DOHH2 (cell line): ENCODE measurements at regions not wholly inside any gene's neighbourhood (a gene's known extent, or its start where the extent isn't known, plus 50 kb on each side); places are given as distances from the start of the nearest gene placed in this dataset.

Source experiments
- H3F3A ChIP-seq: fragments of 200-600 bp; sonication (generic), shearing (Covaris generic); 2 replicates; pipeline ENCODE4 v1.6.0; 2016; ENCODE audit warnings: antibody characterized with exemption, mild to moderate bottlenecking; ENCODE audit not compliant: control insufficient read depth, insufficient read depth
- H3K27ac ChIP-seq: fragments of 200-600 bp; sonication (generic); 2 replicates; pipeline ENCODE4 v1.5.1; 2014; ENCODE audit warnings: low read depth, mild to moderate bottlenecking, low read length, moderate library complexity
- H3K27me3 ChIP-seq: fragments of 200-600 bp; sonication (generic); 2 replicates; pipeline ENCODE4 v1.6.1; 2014; ENCODE audit warnings: mild to moderate bottlenecking, low read length, mixed read lengths; ENCODE audit not compliant: control insufficient read depth
- H3K36me3 ChIP-seq: fragments of 200-600 bp; sonication (generic); 2 replicates; pipeline ENCODE4 v1.6.1; 2014; ENCODE audit warnings: mild to moderate bottlenecking, low read length, moderate library complexity, mixed read lengths; ENCODE audit not compliant: control insufficient read depth
- H3K4me1 ChIP-seq: fragments of 200-600 bp; sonication (generic); 2 replicates; pipeline ENCODE4 v1.6.1; 2014; ENCODE audit warnings: mild to moderate bottlenecking, low read length, mixed read lengths; ENCODE audit not compliant: control insufficient read depth
- H3K4me2 ChIP-seq: fragments of 200-600 bp; sonication (generic); 2 replicates; pipeline ENCODE4 v1.6.0; 2014; ENCODE audit warnings: mild to moderate bottlenecking, low read length, moderate library complexity
- H3K4me3 ChIP-seq: fragments of 200-600 bp; sonication (generic); 2 replicates; pipeline ENCODE4 v1.5.1; 2014; ENCODE audit warnings: mild to moderate bottlenecking, low read length, mixed read lengths
- H3K79me2 ChIP-seq: fragments of 200-600 bp; sonication (generic); 2 replicates; pipeline ENCODE4 v1.6.1; 2014; ENCODE audit warnings: mild to moderate bottlenecking, low read length, mixed read lengths; ENCODE audit not compliant: control insufficient read depth
- H3K9me2 ChIP-seq: fragments of 200-600 bp; sonication (generic); replicated peaks from 2 replicates; pipeline ENCODE4 v1.6.1; 2014; ENCODE audit warnings: mild to moderate bottlenecking, low read length, mixed read lengths; ENCODE audit not compliant: control insufficient read depth
- H3K9me3 ChIP-seq: fragments of 200-600 bp; sonication (generic); 2 replicates; pipeline ENCODE4 v1.6.1; 2014; ENCODE audit warnings: antibody characterized with exemption, low read length, mixed read lengths; ENCODE audit not compliant: control insufficient read depth, insufficient read depth
- H4K20me1 ChIP-seq: fragments of 200-600 bp; sonication (generic); 2 replicates; pipeline ENCODE4 v1.6.0; 2014; ENCODE audit warnings: low read depth, mild to moderate bottlenecking, antibody characterized with exemption, low read length, moderate library complexity; ENCODE audit not compliant: control insufficient read depth, insufficient read depth
- CTCF ChIP-seq: fragments of 200-600 bp; sonication (generic); IDR thresholded peaks from one replicate; pipeline ENCODE4 v1.5.1; 2014; ENCODE audit warnings: antibody characterized with exemption, mild to moderate bottlenecking, low read depth, low read length; ENCODE audit not compliant: poor library complexity, severe bottlenecking
- EZH2phosphoT487 ChIP-seq: fragments of 200-600 bp; sonication (generic); IDR thresholded peaks from 2 replicates; pipeline ENCODE4 v1.6.1; 2017; ENCODE audit warnings: borderline replicate concordance, mild to moderate bottlenecking, antibody characterized with exemption, low read length, moderate library complexity, mixed read lengths

GRCh38 chr3:103862415-103862814 is 1427.6 kb downstream of the ZPLD1 start:
- Histone ChIP-seq H3F3A (no peaks in the 10 kb centered on the region), H3K4me2 (no peak overlapping the region), H3K4me3 (no peak overlapping the region), H3K4me1 (no peaks in the 10 kb centered on the region), H3K27ac (no peak overlapping the region), H3K79me2 (no peaks in the 10 kb centered on the region), H3K27me3 (no peaks in the 10 kb centered on the region), H3K9me2 (no peaks in the 10 kb centered on the region), H4K20me1 (no peaks in the 10 kb centered on the region), H3K9me3 (no peaks in the 10 kb centered on the region; the same call in 1 of the 2 replicates), H3K36me3 (no peaks in the 10 kb centered on the region)
- no peak for TF ChIP-seq CTCF

GRCh38 chr3:103863381-103863780 is 1428.6 kb downstream of the ZPLD1 start:
- Histone ChIP-seq H3K4me3 (no peak overlapping the region), H3K27ac (no peak overlapping the region), H3K27me3 (no peaks in the 10 kb centered on the region), H3F3A (no peaks in the 10 kb centered on the region), H3K4me2 (no peak overlapping the region), H3K79me2 (no peaks in the 10 kb centered on the region), H3K4me1 (no peaks in the 10 kb centered on the region), H3K36me3 (no peaks in the 10 kb centered on the region), H4K20me1 (no peaks in the 10 kb centered on the region), H3K9me2 (no peaks in the 10 kb centered on the region), H3K9me3 (no peaks in the 10 kb centered on the region; the same call in 1 of the 2 replicates)
- TF ChIP-seq EZH2phosphoT487 (no peak), CTCF (no peak)

GRCh38 chr3:103866113-103866512 is 1431.3 kb downstream of the ZPLD1 start:
- H3F3A ChIP-seq = no peaks in the 10 kb centered on the region
- H3K36me3 ChIP-seq = no peaks in the 10 kb centered on the region
- H3K27ac ChIP-seq = no peak overlapping the region
- no peaks in the 10 kb centered on the region for H3K27me3 ChIP-seq
- H3K4me2 ChIP-seq = no peak overlapping the region
- TF ChIP-seq EZH2phosphoT487 (no peak), CTCF (no peak)
- H3K9me2 ChIP-seq = no peaks in the 10 kb centered on the region
- H3K79me2 ChIP-seq = no peaks in the 10 kb centered on the region
- no peaks in the 10 kb centered on the region; the same call in 1 of the 2 replicates for H3K9me3 ChIP-seq
- no peaks in the 10 kb centered on the region for H3K4me1 ChIP-seq
- no peak overlapping the region for H3K4me3 ChIP-seq
- H4K20me1 ChIP-seq = no peaks in the 10 kb centered on the region

GRCh38 chr3:103873021-103873420 is 1438.2 kb downstream of the ZPLD1 start:
- no peaks in the 10 kb centered on the region for H3F3A ChIP-seq
- no peaks in the 10 kb centered on the region for H3K9me2 ChIP-seq
- no peak overlapping the region for H3K4me3 ChIP-seq
- H3K9me3 ChIP-seq = no peaks in the 10 kb centered on the region
- H3K4me1 ChIP-seq = no peaks in the 10 kb centered on the region
- no peak overlapping the region for H3K4me2 ChIP-seq
- H4K20me1 ChIP-seq = no peaks in the 10 kb centered on the region
- TF ChIP-seq CTCF (no peak), EZH2phosphoT487 (no peak)
- no peaks in the 10 kb centered on the region for H3K27me3 ChIP-seq
- no peak overlapping the region for H3K27ac ChIP-seq
- H3K36me3 ChIP-seq = no peaks in the 10 kb centered on the region
- H3K79me2 ChIP-seq = no peaks in the 10 kb centered on the region
